ENCODE measurements at regions not wholly inside any gene's neighbourhood (a gene's known extent, or its start where the extent isn't known, plus 50 kb on each side); places are given as distances from the start of the nearest gene placed in this dataset.

- no peaks in the 10 kb centered on the region for H3K27me3 ChIP-seq
- H3K4me1 ChIP-seq, result no peaks in the 10 kb centered on the region
- no peak overlapping the region for H3K27ac ChIP-seq
- TF ChIP-seq POLR2A (IDR thresholded peaks at IDR 0.05) (no peak), POLR2AphosphoS5 (IDR thresholded peaks at IDR 0.05; ENCODE audit: insufficient read depth in 1 of 2, low read depth in 1 of 2) (no peak)
- TF ChIP-seq, protein P1, sequence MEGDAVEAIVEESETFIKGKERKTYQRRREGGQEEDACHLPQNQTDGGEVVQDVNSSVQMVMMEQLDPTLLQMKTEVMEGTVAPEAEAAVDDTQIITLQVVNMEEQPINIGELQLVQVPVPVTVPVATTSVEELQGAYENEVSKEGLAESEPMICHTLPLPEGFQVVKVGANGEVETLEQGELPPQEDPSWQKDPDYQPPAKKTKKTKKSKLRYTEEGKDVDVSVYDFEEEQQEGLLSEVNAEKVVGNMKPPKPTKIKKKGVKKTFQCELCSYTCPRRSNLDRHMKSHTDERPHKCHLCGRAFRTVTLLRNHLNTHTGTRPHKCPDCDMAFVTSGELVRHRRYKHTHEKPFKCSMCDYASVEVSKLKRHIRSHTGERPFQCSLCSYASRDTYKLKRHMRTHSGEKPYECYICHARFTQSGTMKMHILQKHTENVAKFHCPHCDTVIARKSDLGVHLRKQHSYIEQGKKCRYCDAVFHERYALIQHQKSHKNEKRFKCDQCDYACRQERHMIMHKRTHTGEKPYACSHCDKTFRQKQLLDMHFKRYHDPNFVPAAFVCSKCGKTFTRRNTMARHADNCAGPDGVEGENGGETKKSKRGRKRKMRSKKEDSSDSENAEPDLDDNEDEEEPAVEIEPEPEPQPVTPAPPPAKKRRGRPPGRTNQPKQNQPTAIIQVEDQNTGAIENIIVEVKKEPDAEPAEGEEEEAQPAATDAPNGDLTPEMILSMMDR (IDR thresholded peaks at IDR 0.05), result no peak
- H3K9me3 ChIP-seq, result no peaks in the 10 kb centered on the region
- H3K36me3 ChIP-seq, result no peaks in the 10 kb centered on the region
- H3K4me3 ChIP-seq, result no peak overlapping the region
- no peak for DNase-seq (ENCODE audit: extremely low spot score in 2 of 2)
- intact Hi-C loops (cut with DNase I), result no loop called here
Observed at GRCh38 chr13:50672025-50672424, 171.5 kb downstream of the DLEU7 start.

GRCh38 chr13:50675651-50676050 is 167.8 kb downstream of the DLEU7 start:
- TF ChIP-seq, protein P1 (IDR thresholded peaks at IDR 0.05), result no peak
- no peak for TF ChIP-seq POLR2AphosphoS5 (IDR thresholded peaks at IDR 0.05; ENCODE audit: insufficient read depth in 1 of 2, low read depth in 1 of 2)
- TF ChIP-seq POLR2A (IDR thresholded peaks at IDR 0.05), result no peak
- H3K27ac ChIP-seq, result no peak overlapping the region
- no peaks in the 10 kb centered on the region for H3K27me3 ChIP-seq
- no peaks in the 10 kb centered on the region for H3K9me3 ChIP-seq
- H3K4me1 ChIP-seq, result peaks cover 6% of the 10 kb centered on the region
- H3K36me3 ChIP-seq, result no peaks in the 10 kb centered on the region
- intact Hi-C loops (cut with DNase I), result no loop called here
- no peak for DNase-seq (ENCODE audit: extremely low spot score in 2 of 2)
- no peak overlapping the region for H3K4me3 ChIP-seq

GRCh38 chr13:50676602-50677001 is 166.9 kb downstream of the DLEU7 start:
- DNase-seq (ENCODE audit: extremely low spot score in 2 of 2), result no peak
- TF ChIP-seq POLR2AphosphoS5 (IDR thresholded peaks at IDR 0.05; ENCODE audit: insufficient read depth in 1 of 2, low read depth in 1 of 2) (peak in 1 of 2 donors; percentile 17), POLR2A (IDR thresholded peaks at IDR 0.05) (no peak)
- TF ChIP-seq, protein P1 (IDR thresholded peaks at IDR 0.05), result no peak
- H3K36me3 ChIP-seq, result no peaks in the 10 kb centered on the region
- intact Hi-C loops (cut with DNase I), result no loop called here
- no peak overlapping the region for H3K4me3 ChIP-seq
- no peaks in the 10 kb centered on the region for H3K27me3 ChIP-seq
- no peak overlapping the region for H3K27ac ChIP-seq
- peaks cover 6% of the 10 kb centered on the region for H3K4me1 ChIP-seq
- H3K9me3 ChIP-seq, result no peaks in the 10 kb centered on the region

DNA sequence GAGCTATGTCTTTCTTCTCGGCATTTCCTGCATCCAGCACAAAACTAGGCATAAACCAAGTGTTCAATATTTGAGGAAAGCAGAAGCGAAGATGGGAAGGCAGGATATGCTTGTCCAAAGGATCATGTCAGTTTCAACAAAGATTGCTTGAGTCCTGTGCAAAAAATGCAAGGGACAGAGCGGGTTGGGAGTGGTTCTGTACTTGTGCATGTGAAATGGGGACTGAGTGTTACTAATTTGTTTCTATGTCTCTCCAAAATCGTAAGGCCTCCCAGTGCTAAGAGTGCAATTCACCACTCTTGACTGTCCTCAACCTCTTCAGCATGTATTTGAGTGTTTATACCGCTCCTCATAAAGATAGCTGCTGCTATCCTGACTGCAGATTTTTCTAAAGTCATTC is 166.2 kb downstream of the DLEU7 start:
- intact Hi-C loops (cut with DNase I), result no loop called here
- Histone ChIP-seq H3K4me3 (no peak overlapping the region), H3K27ac (no peak overlapping the region), H3K36me3 (no peaks in the 10 kb centered on the region), H3K4me1 (peaks cover 6% of the 10 kb centered on the region), H3K9me3 (no peaks in the 10 kb centered on the region), H3K27me3 (no peaks in the 10 kb centered on the region)
- no peak for TF ChIP-seq POLR2AphosphoS5 (IDR thresholded peaks at IDR 0.05; ENCODE audit: insufficient read depth in 1 of 2, low read depth in 1 of 2)
- no peak for DNase-seq (ENCODE audit: extremely low spot score in 2 of 2)

GRCh38 chr13:50677687-50678463 is 165.6 kb downstream of the DLEU7 start:
- Histone ChIP-seq H3K27me3 (no peaks in the 10 kb centered on the region), H3K4me3 (no peak overlapping the region), H3K4me1 (peaks cover 6% of the 10 kb centered on the region), H3K36me3 (no peaks in the 10 kb centered on the region), H3K9me3 (no peaks in the 10 kb centered on the region), H3K27ac (no peak overlapping the region)
- intact Hi-C loops (cut with DNase I), result no loop called here
- TF ChIP-seq POLR2A (IDR thresholded peaks at IDR 0.05), result no peak
- TF ChIP-seq POLR2AphosphoS5 (IDR thresholded peaks at IDR 0.05; ENCODE audit: insufficient read depth in 1 of 2, low read depth in 1 of 2), result no peak
- TF ChIP-seq, protein P1 (IDR thresholded peaks at IDR 0.05), result no peak
- no peak for DNase-seq (ENCODE audit: extremely low spot score in 2 of 2)

Data from vagina (tissue), 2 donors.